PFSK-1 (cell line): ENCODE measurements at regions not wholly inside any gene's neighbourhood (a gene's known extent, or its start where the extent isn't known, plus 50 kb on each side); places are given as distances from the start of the nearest gene placed in this dataset.

ENCODE experiments used
- POLR2AphosphoS5 ChIP-seq: IDR thresholded peaks from 2 replicates; pipeline ENCODE4 v1.6.1; 2012; ENCODE audit warnings: low read depth, mild to moderate bottlenecking, control low read depth, low read length, moderate library complexity
- REST ChIP-seq, 2 experiments: IDR thresholded peaks; 2 replicates each; pipeline versions ENCODE4 v1.6.1 to v1.8.0; 2011 to 2012; ENCODE audit warnings: low read depth in 2 of 2, low read length in 2 of 2, control low read depth in 1 of 2, inconsistent platforms in 1 of 2, mild to moderate bottlenecking in 1 of 2, moderate library complexity in 1 of 2; ENCODE audit not compliant: insufficient read depth in 1 of 2
- TAF1 ChIP-seq: IDR thresholded peaks from 2 replicates; pipeline ENCODE4 v1.6.1; 2012; ENCODE audit warnings: low read length, control low read depth, borderline replicate concordance; ENCODE audit not compliant: insufficient read depth

- TF ChIP-seq REST (IDR thresholded peaks at IDR 0.05; ENCODE audit: insufficient read depth in 1 of 2, low read depth in 2 of 2, low read length in 2 of 2) (no peak), TAF1 (no peak), POLR2AphosphoS5 (no peak)
These were observed 244.3 kb upstream of the NR4A3 start for GRCh38 chr9:99577351-99577750.
